Limb (tissue), 2 donors: ENCODE measurements at regions not wholly inside any gene's neighbourhood (a gene's known extent, or its start where the extent isn't known, plus 50 kb on each side); places are given as distances from the start of the nearest gene placed in this dataset.
"Not testable (repeated sequence)": the region's sequence is repeated elsewhere in the genome, so short reads cannot be mapped to it uniquely, and the experiment has no call there.

ENCODE experiments used
- DNase-seq, 2 donors: peaks; one replicate each; pipeline ENCODE4 v3.0.0-alpha.2; 2016; ENCODE audit errors: extremely low spot score in 2 of 2

GRCh38 chr5:67815455-67816391 lies 399.8 kb upstream of the PIK3R1 start:
- DNase-seq, result no peak

GRCh38 chr5:67814569-67815311 lies 400.8 kb upstream of the PIK3R1 start:
- no peak for DNase-seq

- no peak for DNase-seq
These were observed 401.5 kb upstream of the PIK3R1 start for GRCh38 chr5:67813877-67814539.

- DNase-seq, result peak in 1 of 2 donors; percentile 56
These were observed 406.0 kb upstream of the PIK3R1 start for GRCh38 chr5:67809589-67809988.

GRCh38 chr5:67808340-67808739 lies 407.2 kb upstream of the PIK3R1 start:
- DNase-seq, result no peak

- DNase-seq, result no peak
These were observed 408.1 kb upstream of the PIK3R1 start for GRCh38 chr5:67807439-67807888.

GRCh38 chr5:67806654-67807438 lies 408.7 kb upstream of the PIK3R1 start:
- DNase-seq, result no peak

GRCh38 chr5:67805666-67806348 lies 409.7 kb upstream of the PIK3R1 start:
- DNase-seq, result no peak

GRCh38 chr5:67802766-67803165 lies 412.8 kb upstream of the PIK3R1 start:
- DNase-seq, result no peak

- no peak for DNase-seq
These were observed 415.8 kb upstream of the PIK3R1 start for GRCh38 chr5:67799732-67800234.

GRCh38 chr5:67798470-67798869 lies 417.1 kb upstream of the PIK3R1 start:
- DNase-seq, result not testable (repeated sequence)

- no peak for DNase-seq
These were observed 419.6 kb upstream of the PIK3R1 start for GRCh38 chr5:67795781-67796477.

- no peak for DNase-seq
These were observed 421.6 kb upstream of the PIK3R1 start for GRCh38 chr5:67793966-67794365.

- no peak for DNase-seq
These were observed 422.1 kb upstream of the PIK3R1 start for GRCh38 chr5:67793418-67793817.

GRCh38 chr5:67792891-67793290 lies 422.7 kb upstream of the PIK3R1 start:
- DNase-seq, result no peak

- no peak for DNase-seq
These were observed 425.2 kb upstream of the PIK3R1 start for GRCh38 chr5:67790390-67790789.

- DNase-seq, result not testable (repeated sequence)
These were observed 435.5 kb upstream of the PIK3R1 start for GRCh38 chr5:67779893-67780623.

GRCh38 chr5:67774786-67775185 lies 440.8 kb upstream of the PIK3R1 start:
- no peak for DNase-seq

GRCh38 chr5:67774267-67774552 lies 441.3 kb upstream of the PIK3R1 start:
- no peak for DNase-seq
